AG09309 (cell line): ENCODE measurements at regions not wholly inside any gene's neighbourhood (a gene's known extent, or its start where the extent isn't known, plus 50 kb on each side); places are given as distances from the start of the nearest gene placed in this dataset.

ENCODE experiments used
- DNase-seq: peaks from one replicate; pipeline ENCODE4 v3.0.0-alpha.2; 2010; ENCODE audit warnings: low read depth
- H3K4me3 ChIP-seq: 2 replicates; pipeline ENCODE4 v1.5.1; 2011; ENCODE audit warnings: mild to moderate bottlenecking, low read depth, low read length, moderate library complexity; ENCODE audit not compliant: control insufficient read depth
- CTCF ChIP-seq: IDR thresholded peaks from 2 replicates; pipeline ENCODE4 v1.5.1; 2011; ENCODE audit warnings: mild to moderate bottlenecking, low read depth, low read length, inconsistent platforms; ENCODE audit not compliant: insufficient read depth, control insufficient read depth; ENCODE audit errors: missing control alignments

DNA sequence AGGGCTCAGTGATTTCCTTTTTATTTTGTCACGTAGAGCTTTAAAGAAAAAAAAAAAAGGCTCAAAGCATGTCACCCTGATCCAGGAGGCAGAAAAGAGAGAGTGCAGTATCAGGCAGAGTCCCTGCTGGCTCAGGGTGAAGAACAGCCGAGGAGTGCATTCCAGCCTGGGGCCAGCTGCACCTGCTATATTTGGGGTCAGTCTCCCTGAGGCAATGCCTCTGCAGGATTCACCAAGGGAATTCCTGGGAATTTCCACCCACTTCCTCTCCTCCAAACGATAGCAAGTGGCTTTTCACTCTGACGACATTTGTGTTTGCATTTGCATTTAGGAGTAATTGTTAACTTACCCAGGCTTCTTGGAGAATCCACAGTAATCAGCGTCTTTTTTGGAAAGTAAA, 202.9 kb upstream of the CTNNB1 start:
- H3K4me3 ChIP-seq = no peak overlapping the region
- TF ChIP-seq CTCF = no peak

GRCh38 chr3:40996827-40997710, 202.2 kb upstream of the CTNNB1 start:
- no peak for DNase-seq
- no peak overlapping the region for H3K4me3 ChIP-seq
- no peak for TF ChIP-seq CTCF

More for the DNA sequence above, 202.9 kb upstream of the CTNNB1 start:
- DNase-seq = no peak

- TF ChIP-seq CTCF = no peak
These were observed 201.4 kb upstream of the CTNNB1 start for GRCh38 chr3:40997711-40998519.

GRCh38 chr3:40999682-41000081, 199.6 kb upstream of the CTNNB1 start:
- TF ChIP-seq CTCF = no peak
- no peak overlapping the region for H3K4me3 ChIP-seq
- DNase-seq = no peak

More at GRCh38 chr3:40997711-40998519, 201.4 kb upstream of the CTNNB1 start:
- no peak for DNase-seq
- H3K4me3 ChIP-seq = no peak overlapping the region

- no peak for DNase-seq
- TF ChIP-seq CTCF = no peak
These were observed 198.8 kb upstream of the CTNNB1 start for GRCh38 chr3:41000471-41000870.

GRCh38 chr3:41001556-41001955, 197.7 kb upstream of the CTNNB1 start:
- TF ChIP-seq CTCF = no peak

More at GRCh38 chr3:41000471-41000870, 198.8 kb upstream of the CTNNB1 start:
- no peak overlapping the region for H3K4me3 ChIP-seq

More at GRCh38 chr3:41001556-41001955, 197.7 kb upstream of the CTNNB1 start:
- no peak for DNase-seq
- H3K4me3 ChIP-seq = no peak overlapping the region
